K562 (cell line): ENCODE measurements at regions not wholly inside any gene's neighbourhood (a gene's known extent, or its start where the extent isn't known, plus 50 kb on each side); places are given as distances from the start of the nearest gene placed in this dataset.

ENCODE experiments used
- ATAC-seq: fragments of 200-7000 bp; cut with Tn5 transposase; 3 replicates; pipeline ENCODE4 v1.9.1; 2020; ENCODE audit warnings: moderate library complexity
- BruUV-seq: library from RNA; stranded (reverse); fragments of 400-500 nt; replicated peaks from 2 replicates; lab custom pipeline; 2021; lab: Mats Ljungman, UMichigan
- CTCF ChIA-PET: fragments of 300-600 bp; formaldehyde crosslinking; extraction: SDS; loops from one replicate; lab custom pipeline; 2021; ENCODE audit warnings: low intra/inter-chr PET ratio; lab: Yijun Ruan, JAX
- POLR2A ChIA-PET: fragments of 300-600, 350-650 bp; sonication (Branson Sonifier 250); formaldehyde crosslinking; extraction: SDS; loops from one replicate; lab custom pipeline; 2021; ENCODE audit warnings: antibody characterized with exemption, inconsistent platforms; lab: Yijun Ruan, JAX
- DNase-seq, 4 experiments: peaks; one replicate each; pipeline versions ENCODE4 v3.0.0 to v3.0.0-alpha.2; 2011 to 2018; ENCODE audit warnings: low spot score in 3 of 4, mixed read lengths in 3 of 4; ENCODE audit errors: extremely low read depth in 1 of 4
- FAIRE-seq: peaks from 2 replicates; lab custom pipeline; 2011; peaks lifted over from hg19 to GRCh38; lab: Jason Lieb, UNC
- H2AFZ ChIP-seq: 2 replicates; pipeline ENCODE4 v1.6.0; 2011; ENCODE audit warnings: low read depth, low read length, control low read depth, inconsistent platforms
- H3K27ac ChIP-seq: fragments of 200-600 bp; 3 replicates; pipeline ENCODE4 v1.8.0; 2011; ENCODE audit warnings: low read depth, mild to moderate bottlenecking, control low read depth, inconsistent platforms, low read length, moderate library complexity, mixed read lengths; ENCODE audit errors: extremely low read depth
- H3K27me3 ChIP-seq, 2 experiments: fragments of 300-600 bp in 1 of 2; 2 replicates in 1 of 2; 3 replicates in 1 of 2; pipeline versions ENCODE4 v1.6.0 to v1.8.0; 2011; ENCODE audit warnings: inconsistent platforms in 2 of 2, low read length in 2 of 2, mild to moderate bottlenecking in 1 of 2, mixed read lengths in 1 of 2, moderate library complexity in 1 of 2; ENCODE audit not compliant: control insufficient read depth in 2 of 2, insufficient read depth in 2 of 2
- H3K36me3 ChIP-seq: fragments of 300-600 bp; 3 replicates; pipeline ENCODE4 v1.8.0; 2011; ENCODE audit warnings: mild to moderate bottlenecking, low read length, inconsistent platforms; ENCODE audit not compliant: control insufficient read depth, insufficient read depth
- H3K4me1 ChIP-seq, 2 experiments: fragments of 200-600 bp in 1 of 2; replicated peaks in 1 of 2; 2 replicates in 1 of 2; 3 replicates in 1 of 2; pipeline versions ENCODE4 v1.5.1 to v1.8.0; 2011; ENCODE audit warnings: inconsistent platforms in 2 of 2, low read length in 2 of 2, mild to moderate bottlenecking in 1 of 2, mixed read lengths in 1 of 2, moderate library complexity in 1 of 2; ENCODE audit not compliant: control insufficient read depth in 2 of 2, insufficient read depth in 2 of 2
- H3K4me2 ChIP-seq: 2 replicates; pipeline ENCODE4 v1.6.1; 2011; ENCODE audit warnings: low read length, control low read depth, inconsistent platforms, mixed read lengths; ENCODE audit not compliant: insufficient read depth
- H3K4me3 ChIP-seq: fragments of 200-600 bp; sonication (generic), shearing (Covaris generic); 2 replicates; pipeline ENCODE4 v1.5.1; 2016; ENCODE audit warnings: control low read depth, inconsistent platforms
- H3K79me2 ChIP-seq: fragments of 200-600 bp; 3 replicates; pipeline ENCODE4 v1.8.0; 2011; ENCODE audit warnings: low read length, inconsistent platforms; ENCODE audit not compliant: control insufficient read depth, insufficient read depth
- H3K9ac ChIP-seq, 2 experiments: 2 replicates each; pipeline versions ENCODE4 v1.6.0 to v1.6.1; 2011; ENCODE audit warnings: low read depth in 2 of 2, low read length in 2 of 2, control low read depth in 1 of 2, inconsistent platforms in 1 of 2, mild to moderate bottlenecking in 1 of 2, mixed read lengths in 1 of 2; ENCODE audit not compliant: insufficient read depth in 1 of 2
- H3K9me1 ChIP-seq: one replicate; pipeline ENCODE4 v1.6.0; 2011; ENCODE audit warnings: inconsistent platforms, mild to moderate bottlenecking, low read length, moderate library complexity; ENCODE audit not compliant: control insufficient read depth, insufficient read depth
- H3K9me3 ChIP-seq: replicated peaks from 2 replicates; pipeline ENCODE4 v1.5.1; 2011; ENCODE audit warnings: low read depth, low read length, inconsistent platforms; ENCODE audit not compliant: control insufficient read depth, insufficient read depth
- H4K20me1 ChIP-seq: replicated peaks from 2 replicates; pipeline ENCODE4 v1.6.1; 2011; ENCODE audit warnings: low read length, inconsistent platforms, mixed read lengths; ENCODE audit not compliant: control insufficient read depth, insufficient read depth
- JUND ChIP-seq, 2 experiments: IDR thresholded peaks; 2 replicates in 1 of 2; 3 replicates in 1 of 2; pipeline ENCODE4 v1.6.1; 2011; ENCODE audit warnings: borderline replicate concordance in 2 of 2, low read depth in 2 of 2, low read length in 2 of 2, improper control_type of control experiment in 1 of 2, missing biosample characterization in 1 of 2, missing genetic modification characterization in 1 of 2, missing genetic modification reagents in 1 of 2
- NR2C2 ChIP-seq, 2 experiments: fragments of 200-800 bp in 1 of 2; sonication (Bioruptor generic) in 1 of 2; sonication (generic) in 1 of 2; formaldehyde crosslinking in 1 of 2; IDR thresholded peaks; 2 replicates each; pipeline versions ENCODE4 v1.6.1 to v1.8.0; 2016 to 2022; ENCODE audit warnings: mild to moderate bottlenecking in 1 of 2, missing compliant biosample characterization in 1 of 2, missing genetic modification characterization in 1 of 2, missing genetic modification reagents in 1 of 2
- PHB ChIP-seq: fragments of 250-450 bp; sonication (Bioruptor Pico); IDR thresholded peaks from 2 replicates; pipeline ENCODE4 v1.5.0; 2021
- RAD21 ChIP-seq, 2 experiments: fragments of 250-450 bp in 1 of 2; fragments of 450-650 bp in 1 of 2; sonication (Bioruptor Pico) in 1 of 2; formaldehyde crosslinking in 1 of 2; IDR thresholded peaks in 1 of 2; conservative IDR thresholded peaks in 1 of 2; 2 replicates each; pipeline versions ENCODE4 v1.4.0 to v1.8.0; 2020 to 2022; ENCODE audit warnings: mild to moderate bottlenecking in 2 of 2, moderate library complexity in 1 of 2
- TBP ChIP-seq: optimal IDR thresholded peaks from 2 replicates; pipeline ENCODE3; 2011; ENCODE audit warnings: low read depth, low read length, improper control_type of control experiment
- ZBTB26 ChIP-seq: fragments of 450-650 bp; formaldehyde crosslinking; IDR thresholded peaks from 2 replicates; pipeline ENCODE4 v1.4.0; 2022; ENCODE audit warnings: missing genetic modification characterization
- ZNF174 ChIP-seq: fragments of 250-450 bp; sonication (Bioruptor Pico); IDR thresholded peaks from 2 replicates; pipeline ENCODE4 v1.4.0; 2020; ENCODE audit warnings: mild to moderate bottlenecking
- ZNF3 ChIP-seq: fragments of 250-450 bp; sonication (Bioruptor Pico); IDR thresholded peaks from 2 replicates; pipeline ENCODE4 v1.5.0; 2021; ENCODE audit warnings: mild to moderate bottlenecking, moderate library complexity
- ZNF57 ChIP-seq: fragments of 450-650 bp; formaldehyde crosslinking; IDR thresholded peaks from 2 replicates; pipeline ENCODE4 v1.4.0; 2020; ENCODE audit warnings: mild to moderate bottlenecking, moderate library complexity
- ZNF592 ChIP-seq: fragments of 450-650 bp; IDR thresholded peaks from 2 replicates; pipeline ENCODE4 v1.6.1; 2017; ENCODE audit warnings: antibody characterized with exemption, mild to moderate bottlenecking
- WGBS: fragments of 100-300 bp; shearing (Covaris generic); methylation state at CpG from one replicate; pipeline ENCODE4 v1.1.6; 2016; ENCODE audit warnings: low coverage, mixed read lengths; ENCODE audit not compliant: insufficient coverage; ENCODE audit errors: missing lambda C conversion rate; 5-methylcytosine and 5-hydroxymethylcytosine counted together
- in situ Hi-C: fragments of 300-500 bp; cut with MboI; formaldehyde crosslinking; loops from 4 replicates; pipeline ENCODE4 v1.15.0; 2018; ENCODE audit warnings: inconsistent platforms, mixed read lengths
- intact Hi-C: fragments of 100-400 bp; cut with micrococcal nuclease; formaldehyde crosslinking; loops from 2 replicates; pipeline ENCODE4 v1.14.2; 2022

- intact Hi-C loops = no loop called here
- in situ Hi-C loops = no loop called here
- Histone ChIP-seq H2AFZ (no peak overlapping the region), H3K36me3 (no peaks in the 10 kb centered on the region), H3K9ac (no peak overlapping the region), H3K27me3 (no peaks in the 10 kb centered on the region), H3K9me3 (no peaks in the 10 kb centered on the region), H4K20me1 (no peaks in the 10 kb centered on the region)
- BruUV-seq = no TSS peak
- FAIRE-seq (no peak), ATAC-seq (no peak)
- no peak for TF ChIP-seq RAD21 (CRISPR knock-in tag; conservative IDR thresholded peaks at IDR 0.05 in 1 of 2, IDR thresholded peaks at IDR 0.05 in 1 of 2)
- TF ChIP-seq JUND (IDR thresholded peaks at IDR 0.05; ENCODE audit: borderline replicate concordance, low read depth, low read length) = no peak
- no peak for TF ChIP-seq JUND (tag; IDR thresholded peaks at IDR 0.05; ENCODE audit: borderline replicate concordance, low read depth, low read length)
- no peak for TF ChIP-seq PHB (CRISPR knock-in tag)
- TF ChIP-seq TBP = no peak
- TF ChIP-seq ZNF592 = no peak
- no peak for TF ChIP-seq ZNF3 (CRISPR knock-in tag)
- TF ChIP-seq ZNF57 (CRISPR knock-in tag) = no peak
- no peak for TF ChIP-seq NR2C2 (CRISPR knock-in tag; IDR thresholded peaks at IDR 0.05)
- no peak for TF ChIP-seq NR2C2 (tag; IDR thresholded peaks at IDR 0.05)
- no peak for TF ChIP-seq ZBTB26
- TF ChIP-seq ZNF174 (CRISPR knock-in tag) = no peak
- TF ChIP-seq, all 486 proteins: peak for 0
- Histone ChIP-seq H3K27ac (no peak overlapping the region), H3K9me1 (no peaks in the 10 kb centered on the region), H3K4me2 (no peak overlapping the region), H3K4me1 (no peaks in the 10 kb centered on the region), H3K4me3 (no peak overlapping the region), H3K79me2 (no peaks in the 10 kb centered on the region)
- 6% methylated on average over 1 of the region's 1 CpG for WGBS
- DNase-seq = no peak
- POLR2A ChIA-PET = no interaction called here
- CTCF ChIA-PET = no interaction called here
These were observed 123.3 kb upstream of the TANK start for GRCh38 chr2:161036926-161037325.
